ENCODE measurements at regions not wholly inside any gene's neighbourhood (a gene's known extent, or its start where the extent isn't known, plus 50 kb on each side); places are given as distances from the start of the nearest gene placed in this dataset.
"Not testable (repeated sequence)": the region's sequence is repeated elsewhere in the genome, so short reads cannot be mapped to it uniquely, and the experiment has no call there.

GRCh38 chr1:112828716-112829115 is 113.6 kb upstream of the PPM1J start:
- Mint-ChIP-seq H3K27me3 (peaks cover 9% of the 10 kb centered on the region), H3K27ac (no peak overlapping the region), H3K36me3 (peaks cover 5% of the 10 kb centered on the region), H3K4me3 (no peak overlapping the region), H3K4me1 (peaks cover 5% of the 10 kb centered on the region), H3K9me3 (peaks cover 5% of the 10 kb centered on the region)
- no peak for DNase-seq (ENCODE audit: low spot score in 2 of 2)
- no peak for ATAC-seq (ENCODE audit: low read depth)

GRCh38 chr1:112827391-112827790 is 112.3 kb upstream of the PPM1J start:
- H3K36me3 Mint-ChIP-seq, result not testable (repeated sequence)

GRCh38 chr1:112826217-112826944 is 111.2 kb upstream of the PPM1J start:
- Mint-ChIP-seq H3K36me3 (peaks cover 5% of the 10 kb centered on the region), H3K27me3 (peaks cover 9% of the 10 kb centered on the region), H3K4me3 (no peak overlapping the region), H3K9me3 (peaks cover 5% of the 10 kb centered on the region), H3K4me1 (no peaks in the 10 kb centered on the region), H3K27ac (no peak overlapping the region)
- ATAC-seq (ENCODE audit: low read depth), result no peak
- no peak for DNase-seq (ENCODE audit: low spot score in 2 of 2)

More at GRCh38 chr1:112827391-112827790, 112.3 kb upstream of the PPM1J start:
- ATAC-seq (ENCODE audit: low read depth); H3K9me3 Mint-ChIP-seq; H3K27ac Mint-ChIP-seq; H3K4me1 Mint-ChIP-seq; H3K27me3 Mint-ChIP-seq; H3K4me3 Mint-ChIP-seq; DNase-seq (ENCODE audit: low spot score in 2 of 2): not testable (repeated sequence)

GRCh38 chr1:112825563-112826216 is 110.6 kb upstream of the PPM1J start:
- not testable (repeated sequence) for ATAC-seq (ENCODE audit: low read depth); H3K4me3 Mint-ChIP-seq

GRCh38 chr1:112825075-112825474 is 109.9 kb upstream of the PPM1J start:
- not testable (repeated sequence) for H3K27ac Mint-ChIP-seq

More at GRCh38 chr1:112825563-112826216, 110.6 kb upstream of the PPM1J start:
- not testable (repeated sequence) for H3K36me3 Mint-ChIP-seq; H3K9me3 Mint-ChIP-seq; H3K27ac Mint-ChIP-seq; DNase-seq (ENCODE audit: low spot score in 2 of 2); H3K27me3 Mint-ChIP-seq; H3K4me1 Mint-ChIP-seq

GRCh38 chr1:112821307-112822063 is 106.4 kb upstream of the PPM1J start:
- H3K9me3 Mint-ChIP-seq; H3K27ac Mint-ChIP-seq; DNase-seq (ENCODE audit: low spot score in 2 of 2); H3K4me1 Mint-ChIP-seq; ATAC-seq (ENCODE audit: low read depth); H3K4me3 Mint-ChIP-seq; H3K36me3 Mint-ChIP-seq; H3K27me3 Mint-ChIP-seq: not testable (repeated sequence)

More at GRCh38 chr1:112825075-112825474, 109.9 kb upstream of the PPM1J start:
- H3K4me1 Mint-ChIP-seq; H3K36me3 Mint-ChIP-seq; DNase-seq (ENCODE audit: low spot score in 2 of 2); H3K9me3 Mint-ChIP-seq; H3K4me3 Mint-ChIP-seq; ATAC-seq (ENCODE audit: low read depth); H3K27me3 Mint-ChIP-seq: not testable (repeated sequence)

GRCh38 chr1:112818990-112819689 is 104.0 kb upstream of the PPM1J start:
- peaks cover 3% of the 10 kb centered on the region for H3K27me3 Mint-ChIP-seq
- DNase-seq (ENCODE audit: low spot score in 2 of 2) (no peak), ATAC-seq (ENCODE audit: low read depth) (no peak)
- peaks cover under 1% of the 10 kb centered on the region for H3K9me3 Mint-ChIP-seq
- H3K4me3 Mint-ChIP-seq, result no peak overlapping the region
- no peaks in the 10 kb centered on the region for H3K4me1 Mint-ChIP-seq
- peaks cover 1% of the 10 kb centered on the region for H3K36me3 Mint-ChIP-seq
- H3K27ac Mint-ChIP-seq, result no peak overlapping the region

- H3K27ac Mint-ChIP-seq, result no peak overlapping the region
- DNase-seq (ENCODE audit: low spot score in 2 of 2) (no peak), ATAC-seq (ENCODE audit: low read depth) (no peak)
- H3K4me1 Mint-ChIP-seq, result no peaks in the 10 kb centered on the region
- H3K36me3 Mint-ChIP-seq, result no peaks in the 10 kb centered on the region
- no peaks in the 10 kb centered on the region for H3K9me3 Mint-ChIP-seq
- peaks cover 6% of the 10 kb centered on the region for H3K27me3 Mint-ChIP-seq
- H3K4me3 Mint-ChIP-seq, result no peak overlapping the region
Observed at GRCh38 chr1:112817555-112818373, 102.6 kb upstream of the PPM1J start.

GRCh38 chr1:112815376-112815775 is 100.2 kb upstream of the PPM1J start:
- ATAC-seq (ENCODE audit: low read depth), result no peak
- Mint-ChIP-seq H3K27ac (no peak overlapping the region), H3K9me3 (no peaks in the 10 kb centered on the region), H3K4me3 (no peak overlapping the region), H3K36me3 (no peaks in the 10 kb centered on the region), H3K27me3 (peaks cover 8% of the 10 kb centered on the region), H3K4me1 (no peaks in the 10 kb centered on the region)
- DNase-seq (ENCODE audit: low spot score in 2 of 2), result no peak

- H3K9me3 Mint-ChIP-seq; H3K4me3 Mint-ChIP-seq; H3K27ac Mint-ChIP-seq; H3K36me3 Mint-ChIP-seq; H3K27me3 Mint-ChIP-seq; H3K4me1 Mint-ChIP-seq; ATAC-seq (ENCODE audit: low read depth); DNase-seq (ENCODE audit: low spot score in 2 of 2): not testable (repeated sequence)
Observed at GRCh38 chr1:112814645-112815044, 99.5 kb upstream of the PPM1J start.

- Mint-ChIP-seq H3K27me3 (peaks cover 11% of the 10 kb centered on the region), H3K4me1 (peaks cover 2% of the 10 kb centered on the region), H3K27ac (no peak overlapping the region), H3K4me3 (no peak overlapping the region), H3K36me3 (no peaks in the 10 kb centered on the region), H3K9me3 (no peaks in the 10 kb centered on the region)
- DNase-seq (ENCODE audit: low spot score in 2 of 2) (peak; percentile 49 to 68), ATAC-seq (ENCODE audit: low read depth) (peak; percentile 79)
Observed at GRCh38 chr1:112808861-112809684, 93.9 kb upstream of the PPM1J start.

GRCh38 chr1:112807999-112808398 is 92.9 kb upstream of the PPM1J start:
- ATAC-seq (ENCODE audit: low read depth) (no peak), DNase-seq (ENCODE audit: low spot score in 2 of 2) (no peak)
- H3K4me3 Mint-ChIP-seq, result no peak overlapping the region
- no peaks in the 10 kb centered on the region for H3K36me3 Mint-ChIP-seq
- peaks cover 2% of the 10 kb centered on the region for H3K4me1 Mint-ChIP-seq
- no peak overlapping the region for H3K27ac Mint-ChIP-seq
- H3K27me3 Mint-ChIP-seq, result peaks cover 11% of the 10 kb centered on the region
- no peaks in the 10 kb centered on the region for H3K9me3 Mint-ChIP-seq

All from memory B cell (primary cell).